ENCODE measurements at regions not wholly inside any gene's neighbourhood (a gene's known extent, or its start where the extent isn't known, plus 50 kb on each side); places are given as distances from the start of the nearest gene placed in this dataset.

DNA sequence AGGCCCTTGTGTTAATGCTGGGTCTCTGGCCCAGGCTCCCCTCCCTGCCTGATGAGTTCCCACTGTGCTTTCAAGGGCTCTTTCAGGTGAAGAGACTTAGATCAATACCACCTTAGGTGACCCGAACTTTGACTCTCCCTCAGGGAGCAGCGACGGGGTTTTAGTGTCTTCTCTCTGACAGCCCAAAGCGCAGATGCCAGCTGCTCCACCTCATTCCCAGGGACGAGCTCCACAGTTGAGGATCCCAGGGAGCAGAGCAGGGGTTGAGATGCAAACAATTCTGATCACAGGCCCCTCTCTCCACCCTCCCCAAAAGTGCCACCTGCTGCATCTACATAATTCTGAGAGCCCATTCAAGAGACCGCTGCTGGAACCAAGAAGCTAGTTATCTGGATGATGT is 265.1 kb downstream of the TJP1 start:
- no peak overlapping the region for H3K4me3 ChIP-seq
- 60 to 70% (median 69%) methylated on average over 1 to 6 of the region's 6 CpGs for WGBS, 5 donors
- intact Hi-C loops (cut with DNase I; ENCODE audit: low total_unique reads): no loop called here
- no peak for DNase-seq
- H3K4me1 ChIP-seq: no peaks in the 10 kb centered on the region
- H3K27ac ChIP-seq: no peak overlapping the region
- H3K9me3 ChIP-seq: peaks cover 0 to 8% (median 2%) of the 10 kb centered on the region in 4 donors
- no peak for TF ChIP-seq POLR2A (IDR thresholded peaks at IDR 0.05)
- TF ChIP-seq EP300 (IDR thresholded peaks at IDR 0.05): no peak
- TF ChIP-seq, protein P1, sequence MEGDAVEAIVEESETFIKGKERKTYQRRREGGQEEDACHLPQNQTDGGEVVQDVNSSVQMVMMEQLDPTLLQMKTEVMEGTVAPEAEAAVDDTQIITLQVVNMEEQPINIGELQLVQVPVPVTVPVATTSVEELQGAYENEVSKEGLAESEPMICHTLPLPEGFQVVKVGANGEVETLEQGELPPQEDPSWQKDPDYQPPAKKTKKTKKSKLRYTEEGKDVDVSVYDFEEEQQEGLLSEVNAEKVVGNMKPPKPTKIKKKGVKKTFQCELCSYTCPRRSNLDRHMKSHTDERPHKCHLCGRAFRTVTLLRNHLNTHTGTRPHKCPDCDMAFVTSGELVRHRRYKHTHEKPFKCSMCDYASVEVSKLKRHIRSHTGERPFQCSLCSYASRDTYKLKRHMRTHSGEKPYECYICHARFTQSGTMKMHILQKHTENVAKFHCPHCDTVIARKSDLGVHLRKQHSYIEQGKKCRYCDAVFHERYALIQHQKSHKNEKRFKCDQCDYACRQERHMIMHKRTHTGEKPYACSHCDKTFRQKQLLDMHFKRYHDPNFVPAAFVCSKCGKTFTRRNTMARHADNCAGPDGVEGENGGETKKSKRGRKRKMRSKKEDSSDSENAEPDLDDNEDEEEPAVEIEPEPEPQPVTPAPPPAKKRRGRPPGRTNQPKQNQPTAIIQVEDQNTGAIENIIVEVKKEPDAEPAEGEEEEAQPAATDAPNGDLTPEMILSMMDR (IDR thresholded peaks at IDR 0.05): no peak
- TF ChIP-seq POLR2AphosphoS5 (IDR thresholded peaks at IDR 0.05): no peak
- no peaks in the 10 kb centered on the region for H3K36me3 ChIP-seq
- H3K27me3 ChIP-seq: peaks cover 0 to 22% (median 0%) of the 10 kb centered on the region in 3 donors

DNA sequence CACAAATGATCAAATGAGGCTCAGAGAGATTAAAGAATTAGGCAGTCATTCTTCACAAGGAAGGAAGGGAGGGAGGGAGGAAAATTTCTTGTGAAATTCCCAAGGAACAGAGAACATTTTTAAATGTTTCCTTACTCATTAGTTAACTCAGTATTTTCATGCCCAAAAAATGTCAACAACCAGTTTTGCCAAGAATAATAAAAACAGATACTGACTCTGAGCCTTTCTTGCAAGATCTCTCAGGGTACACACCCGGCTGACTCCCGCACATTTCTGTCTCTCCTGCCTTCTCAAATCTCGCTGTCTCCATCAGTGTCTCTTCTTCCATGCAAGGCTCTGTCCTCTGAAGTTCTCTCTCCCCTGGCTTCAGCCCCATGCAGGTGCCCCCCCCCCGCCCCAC is 265.9 kb downstream of the TJP1 start:
- TF ChIP-seq, protein P1 (IDR thresholded peaks at IDR 0.05): no peak
- TF ChIP-seq POLR2A (IDR thresholded peaks at IDR 0.05): no peak
- no peak for TF ChIP-seq EP300 (IDR thresholded peaks at IDR 0.05)
- no peak for TF ChIP-seq POLR2AphosphoS5 (IDR thresholded peaks at IDR 0.05)
- no peak for DNase-seq
- H3K9me3 ChIP-seq: peaks cover 0 to 8% (median 2%) of the 10 kb centered on the region in 4 donors
- H3K4me1 ChIP-seq: no peaks in the 10 kb centered on the region
- WGBS, 5 donors: 58 to 79% (median 67%) methylated on average over 3 to 4 of the region's 4 CpGs
- H3K4me3 ChIP-seq: no peak overlapping the region
- no peaks in the 10 kb centered on the region for H3K36me3 ChIP-seq
- intact Hi-C loops (cut with DNase I; ENCODE audit: low total_unique reads): no loop called here
- H3K27ac ChIP-seq: no peak overlapping the region
- peaks cover 0 to 22% (median 0%) of the 10 kb centered on the region in 3 donors for H3K27me3 ChIP-seq

DNA sequence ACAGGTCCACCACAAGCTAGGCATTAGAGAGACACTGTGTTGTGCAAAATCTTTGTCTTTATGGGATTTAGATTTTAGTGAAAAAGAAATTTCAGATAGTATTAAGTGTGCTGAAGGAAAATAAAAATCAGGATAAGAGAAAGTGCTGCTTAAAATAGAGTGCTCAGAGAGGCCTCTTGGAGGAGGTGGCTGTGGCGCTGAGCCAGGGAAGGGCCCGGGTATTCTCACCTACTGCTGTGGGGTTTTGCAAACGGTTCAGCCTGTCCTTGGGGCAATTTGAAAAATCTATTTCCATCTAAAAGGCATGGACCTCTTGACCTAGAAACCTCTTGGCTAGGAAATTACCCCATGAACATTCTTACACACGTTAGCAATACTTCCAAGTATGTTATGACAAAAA is 267.7 kb downstream of the TJP1 start:
- DNase-seq: no peak
- WGBS, 5 donors: 42 to 59% (median 50%) methylated on average over 4 of the region's 4 CpGs
- no peaks in the 10 kb centered on the region for H3K36me3 ChIP-seq
- TF ChIP-seq, protein P1 (IDR thresholded peaks at IDR 0.05): no peak
- TF ChIP-seq EP300 (IDR thresholded peaks at IDR 0.05): no peak
- no peak for TF ChIP-seq POLR2A (IDR thresholded peaks at IDR 0.05)
- TF ChIP-seq POLR2AphosphoS5 (IDR thresholded peaks at IDR 0.05): no peak
- H3K4me1 ChIP-seq: no peaks in the 10 kb centered on the region
- H3K27ac ChIP-seq: no peak overlapping the region
- intact Hi-C loops (cut with DNase I; ENCODE audit: low total_unique reads): no loop called here
- H3K27me3 ChIP-seq: peaks cover 0 to 10% (median 0%) of the 10 kb centered on the region in 3 donors
- peaks cover 0 to 8% (median 2%) of the 10 kb centered on the region in 4 donors for H3K9me3 ChIP-seq
- H3K4me3 ChIP-seq: no peak overlapping the region

DNA sequence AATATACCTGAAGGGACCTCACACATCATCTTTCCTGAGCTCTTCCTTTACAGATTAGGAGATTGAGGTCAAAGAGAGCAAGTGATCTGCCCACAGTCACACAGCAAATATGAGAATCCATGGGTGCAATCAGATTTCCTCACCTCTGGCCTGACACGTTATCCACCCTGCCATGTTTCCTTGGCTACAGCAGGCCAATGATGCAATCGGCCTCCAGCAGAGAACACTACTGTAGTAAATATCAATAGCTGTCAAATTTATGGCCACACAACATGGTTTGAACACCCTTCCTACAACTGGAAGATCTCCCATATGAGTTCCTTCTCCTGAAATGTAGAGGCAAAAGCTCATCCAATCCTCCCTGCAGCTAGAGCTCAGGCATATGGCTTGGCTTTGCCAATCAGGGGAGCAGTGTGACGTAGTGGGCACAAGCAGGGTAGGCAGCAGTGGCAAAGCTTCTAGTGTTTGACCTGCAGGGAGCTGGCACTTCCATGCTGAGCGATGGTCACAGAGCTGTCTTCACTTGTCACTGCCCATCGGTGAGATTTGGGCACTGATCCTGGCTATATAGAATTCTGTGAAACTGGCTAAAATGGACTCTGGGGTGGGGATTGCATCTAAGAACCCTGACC is 271.3 kb downstream of the TJP1 start:
- TF ChIP-seq POLR2AphosphoS5 (IDR thresholded peaks at IDR 0.05) (no peak), POLR2A (IDR thresholded peaks at IDR 0.05) (no peak), EP300 (IDR thresholded peaks at IDR 0.05) (no peak)
- TF ChIP-seq, protein P1 (IDR thresholded peaks at IDR 0.05): no peak
- Histone ChIP-seq H3K9me3 (peaks cover 0 to 27% (median 12%) of the 10 kb centered on the region in 4 donors), H3K4me1 (no peaks in the 10 kb centered on the region), H3K36me3 (no peaks in the 10 kb centered on the region), H3K27me3 (no peaks in the 10 kb centered on the region), H3K4me3 (no peak overlapping the region), H3K27ac (no peak overlapping the region)
- intact Hi-C loops (cut with DNase I; ENCODE audit: low total_unique reads): no loop called here
- 68 to 91% (median 82%) methylated on average over 5 of the region's 5 CpGs for WGBS, 5 donors
- DNase-seq: no peak

Measured in stomach (tissue), 8 donors.